ENCODE measurements at regions not wholly inside any gene's neighbourhood (a gene's known extent, or its start where the extent isn't known, plus 50 kb on each side); places are given as distances from the start of the nearest gene placed in this dataset.

DNA sequence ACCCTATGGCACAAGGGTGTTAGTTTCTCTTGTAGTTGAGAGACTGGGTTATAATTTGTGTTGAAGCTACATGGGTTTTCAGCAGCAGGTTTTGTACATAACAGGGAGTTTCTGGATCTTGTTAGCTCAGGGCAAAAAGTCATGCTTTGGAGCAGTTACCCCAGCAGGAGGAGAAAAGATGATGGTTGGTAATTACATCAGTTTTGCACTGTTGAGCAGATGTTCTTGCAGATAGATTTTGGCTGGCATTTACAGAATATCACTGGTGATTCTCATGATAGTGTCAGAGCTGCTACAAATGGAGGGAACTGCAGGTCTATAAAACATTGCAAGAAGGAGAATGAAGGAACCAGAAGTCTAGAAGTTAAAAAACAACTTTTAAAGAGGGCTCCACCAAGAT, 215.2 kb upstream of the ATP5MC3 start:
- TF ChIP-seq POLR2AphosphoS5 (IDR thresholded peaks at IDR 0.05; ENCODE audit: low read depth), result no peak
- TF ChIP-seq, protein P1, sequence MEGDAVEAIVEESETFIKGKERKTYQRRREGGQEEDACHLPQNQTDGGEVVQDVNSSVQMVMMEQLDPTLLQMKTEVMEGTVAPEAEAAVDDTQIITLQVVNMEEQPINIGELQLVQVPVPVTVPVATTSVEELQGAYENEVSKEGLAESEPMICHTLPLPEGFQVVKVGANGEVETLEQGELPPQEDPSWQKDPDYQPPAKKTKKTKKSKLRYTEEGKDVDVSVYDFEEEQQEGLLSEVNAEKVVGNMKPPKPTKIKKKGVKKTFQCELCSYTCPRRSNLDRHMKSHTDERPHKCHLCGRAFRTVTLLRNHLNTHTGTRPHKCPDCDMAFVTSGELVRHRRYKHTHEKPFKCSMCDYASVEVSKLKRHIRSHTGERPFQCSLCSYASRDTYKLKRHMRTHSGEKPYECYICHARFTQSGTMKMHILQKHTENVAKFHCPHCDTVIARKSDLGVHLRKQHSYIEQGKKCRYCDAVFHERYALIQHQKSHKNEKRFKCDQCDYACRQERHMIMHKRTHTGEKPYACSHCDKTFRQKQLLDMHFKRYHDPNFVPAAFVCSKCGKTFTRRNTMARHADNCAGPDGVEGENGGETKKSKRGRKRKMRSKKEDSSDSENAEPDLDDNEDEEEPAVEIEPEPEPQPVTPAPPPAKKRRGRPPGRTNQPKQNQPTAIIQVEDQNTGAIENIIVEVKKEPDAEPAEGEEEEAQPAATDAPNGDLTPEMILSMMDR (IDR thresholded peaks at IDR 0.05; ENCODE audit: insufficient read depth, low read length), result no peak

Data from HL-60 (cell line).